GM23248 (cell line): ENCODE measurements at regions not wholly inside any gene's neighbourhood (a gene's known extent, or its start where the extent isn't known, plus 50 kb on each side); places are given as distances from the start of the nearest gene placed in this dataset.

Experiments used
- DNase-seq: peaks from one replicate; pipeline ENCODE4 v3.0.0-alpha.2; 2015
- H2AFZ ChIP-seq: fragments of 200-600 bp; sonication (generic); 2 replicates; pipeline ENCODE4 v1.6.1; 2016; ENCODE audit warnings: antibody characterized with exemption
- H3F3A ChIP-seq: fragments of 200-600 bp; sonication (generic); 2 replicates; pipeline ENCODE4 v1.6.1; 2016; ENCODE audit warnings: mild to moderate bottlenecking, antibody characterized with exemption, mixed run types; ENCODE audit not compliant: insufficient read depth
- H3K27ac ChIP-seq: fragments of 200-600 bp; sonication (generic); 2 replicates; pipeline ENCODE4 v1.5.1; 2016; ENCODE audit warnings: mild to moderate bottlenecking
- H3K27me3 ChIP-seq: fragments of 200-600 bp; sonication (generic); replicated peaks from 2 replicates; pipeline ENCODE4 v1.6.1; 2016; ENCODE audit warnings: mild to moderate bottlenecking; ENCODE audit not compliant: insufficient read depth
- H3K36me3 ChIP-seq: fragments of 200-600 bp; sonication (generic); 2 replicates; pipeline ENCODE4 v1.6.1; 2016; ENCODE audit warnings: low read depth, mild to moderate bottlenecking
- H3K4me1 ChIP-seq: fragments of 200-600 bp; sonication (generic); 2 replicates; pipeline ENCODE4 v1.6.1; 2016; ENCODE audit warnings: mild to moderate bottlenecking; ENCODE audit not compliant: insufficient read depth
- H3K4me2 ChIP-seq: fragments of 200-600 bp; sonication (generic); one replicate; pipeline ENCODE4 v1.6.1; 2016; ENCODE audit warnings: mild to moderate bottlenecking; ENCODE audit not compliant: unreplicated experiment
- H3K4me3 ChIP-seq: fragments of 200-600 bp; sonication (generic); 2 replicates; pipeline ENCODE4 v1.5.1; 2016; ENCODE audit warnings: mild to moderate bottlenecking
- H3K79me2 ChIP-seq: fragments of 200-600 bp; sonication (generic); 2 replicates; pipeline ENCODE4 v1.6.1; 2016; ENCODE audit warnings: mild to moderate bottlenecking; ENCODE audit not compliant: insufficient read depth
- H3K9ac ChIP-seq: fragments of 200-600 bp; sonication (generic); 2 replicates; pipeline ENCODE4 v1.6.1; 2016; ENCODE audit warnings: mild to moderate bottlenecking
- H3K9me2 ChIP-seq: fragments of 200-600 bp; sonication (generic); 2 replicates; pipeline ENCODE4 v1.6.1; 2016; ENCODE audit warnings: mixed run types, mild to moderate bottlenecking, moderate library complexity; ENCODE audit not compliant: insufficient read depth
- H3K9me3 ChIP-seq: fragments of 200-600 bp; sonication (generic); one replicate; pipeline ENCODE4 v1.6.1; 2017; ENCODE audit warnings: low read depth
- H4K20me1 ChIP-seq: fragments of 200-600 bp; sonication (generic); 2 replicates; pipeline ENCODE4 v1.6.0; 2016; ENCODE audit not compliant: insufficient read depth
- EZH2 ChIP-seq: fragments of 200-600 bp; sonication (generic); IDR thresholded peaks from 2 replicates; pipeline ENCODE4 v1.6.1; 2018; ENCODE audit warnings: antibody characterized with exemption, mild to moderate bottlenecking; ENCODE audit not compliant: insufficient read depth, poor library complexity, severe bottlenecking
- EZH2phosphoT487 ChIP-seq: fragments of 200-600 bp; sonication (generic); IDR thresholded peaks from 2 replicates; pipeline ENCODE4 v1.6.1; 2018; ENCODE audit warnings: antibody characterized with exemption, moderate library complexity, mild to moderate bottlenecking, low read depth; ENCODE audit not compliant: insufficient read depth
- WGBS, 2 experiments: methylation state at CpG; one replicate each; pipeline ENCODE4 v1.1.6; 2015 to 2017; ENCODE audit warnings: low lambda C conversion rate in 2 of 2, low coverage in 1 of 2; ENCODE audit errors: missing lambda C conversion rate in 2 of 2; 5-methylcytosine and 5-hydroxymethylcytosine counted together
- in situ Hi-C: fragments of 300-500 bp; cut with MboI; formaldehyde crosslinking; loops from 2 replicates; pipeline ENCODE4 v1.15.0; 2020

DNA sequence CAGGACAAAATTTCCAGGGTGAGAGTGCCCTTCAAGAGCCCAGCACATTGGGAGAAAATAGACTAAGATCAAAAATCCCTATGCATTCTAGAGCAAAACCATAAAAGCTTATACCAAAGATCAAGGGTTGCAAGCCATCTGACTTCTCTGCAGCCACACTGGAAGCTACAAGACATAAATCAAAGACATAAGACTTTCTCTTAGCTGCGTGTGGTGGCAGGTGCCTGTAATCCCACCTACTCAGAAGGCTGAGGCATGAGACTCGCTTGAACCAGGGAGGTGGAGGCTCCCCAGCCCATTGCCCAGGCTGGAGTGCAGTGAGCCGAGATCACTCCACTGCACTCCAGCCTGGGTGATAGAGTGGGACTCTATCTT is 91.9 kb upstream of the NXT1 start:
- in situ Hi-C loops: no loop called here
- H3K9ac ChIP-seq: no peak overlapping the region
- H3K4me3 ChIP-seq: no peak overlapping the region
- H3K27ac ChIP-seq: peak overlapping the region; percentile 79
- H4K20me1 ChIP-seq: no peaks in the 10 kb centered on the region
- H3F3A ChIP-seq: peaks cover 37% of the 10 kb centered on the region
- no peaks in the 10 kb centered on the region for H3K27me3 ChIP-seq
- H3K36me3 ChIP-seq: no peaks in the 10 kb centered on the region
- no peak for TF ChIP-seq EZH2
- TF ChIP-seq EZH2phosphoT487: no peak
- peak overlapping the region; percentile 67 for H3K4me2 ChIP-seq
- no peak overlapping the region for H2AFZ ChIP-seq
- H3K4me1 ChIP-seq: peaks cover 26% of the 10 kb centered on the region
- 80 to 81% methylated on average over 3 of the region's 3 CpGs for WGBS, 2 experiments
- H3K79me2 ChIP-seq: no peaks in the 10 kb centered on the region
- no peaks in the 10 kb centered on the region for H3K9me2 ChIP-seq
- DNase-seq: no peak
- no peaks in the 10 kb centered on the region for H3K9me3 ChIP-seq

DNA sequence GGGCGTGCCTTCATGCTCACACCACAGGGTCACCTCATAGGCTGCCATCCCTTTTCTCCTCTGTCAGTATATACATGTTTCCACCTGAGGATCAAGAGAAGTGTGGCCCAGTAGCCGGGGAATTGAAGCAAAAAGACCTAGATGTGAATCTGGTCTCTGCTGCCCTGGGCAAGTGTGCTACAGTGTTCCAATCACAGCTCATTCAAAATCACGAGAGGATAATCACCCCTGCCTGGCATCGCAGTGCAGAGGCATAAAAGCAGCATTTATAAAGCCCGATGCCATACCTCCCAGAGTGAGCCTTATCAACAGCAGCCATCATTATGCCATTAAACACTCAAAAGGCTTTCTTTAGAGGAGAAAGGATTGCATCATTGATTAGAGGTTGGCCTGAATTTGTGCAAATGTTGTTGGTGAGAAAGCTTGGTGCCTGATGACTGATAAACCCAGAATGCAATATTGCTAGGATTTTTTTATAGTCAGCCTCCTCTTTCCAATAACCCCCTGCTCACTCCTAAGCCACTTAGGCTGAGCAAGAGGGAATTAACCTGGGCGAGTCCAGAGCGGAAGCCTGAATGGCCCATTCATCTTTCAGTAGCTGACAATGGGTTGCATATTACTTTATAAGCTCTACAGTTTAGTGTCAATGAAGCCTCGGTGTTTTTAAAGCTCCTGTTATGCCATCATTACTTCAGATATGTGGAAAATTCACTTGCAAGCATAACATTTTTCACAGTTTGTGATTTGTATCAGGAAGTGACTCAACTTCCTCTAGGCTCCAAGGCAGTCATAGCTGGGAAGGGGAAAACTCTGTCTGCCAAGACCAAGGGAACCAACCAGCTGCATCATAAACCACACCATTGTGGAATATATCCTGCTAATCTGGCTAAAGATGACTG is 92.5 kb upstream of the NXT1 start:
- Histone ChIP-seq H3K27ac (peak overlapping the region; percentile 79), H3K36me3 (no peaks in the 10 kb centered on the region), H3K27me3 (no peaks in the 10 kb centered on the region), H3K9ac (peak overlapping the region; percentile 51), H3K4me3 (no peak overlapping the region), H3F3A (peaks cover 37% of the 10 kb centered on the region), H3K4me2 (peak overlapping the region; percentile 67), H3K9me3 (no peaks in the 10 kb centered on the region), H4K20me1 (no peaks in the 10 kb centered on the region), H2AFZ (peak overlapping the region; percentile 42; the same call in 1 of the 2 replicates), H3K4me1 (peaks cover 26% of the 10 kb centered on the region), H3K79me2 (no peaks in the 10 kb centered on the region), H3K9me2 (no peaks in the 10 kb centered on the region)
- TF ChIP-seq EZH2phosphoT487: no peak
- no peak for TF ChIP-seq EZH2
- in situ Hi-C loops: no loop called here
- DNase-seq: peak; percentile 91
- 55 to 59% methylated on average over 8 of the region's 8 CpGs for WGBS, 2 experiments

GRCh38 chr20:23257106-23257761 is 93.4 kb upstream of the NXT1 start:
- peak overlapping the region; percentile 79 for H3K27ac ChIP-seq
- H4K20me1 ChIP-seq: no peaks in the 10 kb centered on the region
- no peaks in the 10 kb centered on the region for H3K27me3 ChIP-seq
- peak overlapping the region; percentile 51 for H3K9ac ChIP-seq
- no peak overlapping the region for H3K4me3 ChIP-seq
- no peaks in the 10 kb centered on the region for H3K79me2 ChIP-seq
- in situ Hi-C loops: no loop called here
- WGBS, 2 experiments: 58 to 61% methylated on average over 12 of the region's 12 CpGs
- H3K36me3 ChIP-seq: no peaks in the 10 kb centered on the region
- peaks cover 37% of the 10 kb centered on the region for H3F3A ChIP-seq
- H3K4me1 ChIP-seq: peaks cover 26% of the 10 kb centered on the region
- peak; percentile 61 for DNase-seq
- peak overlapping the region; percentile 67 for H3K4me2 ChIP-seq
- no peak for TF ChIP-seq EZH2phosphoT487
- TF ChIP-seq EZH2: no peak
- H3K9me3 ChIP-seq: no peaks in the 10 kb centered on the region
- H2AFZ ChIP-seq: peak overlapping the region; percentile 42; the same call in 1 of the 2 replicates
- no peaks in the 10 kb centered on the region for H3K9me2 ChIP-seq

DNA sequence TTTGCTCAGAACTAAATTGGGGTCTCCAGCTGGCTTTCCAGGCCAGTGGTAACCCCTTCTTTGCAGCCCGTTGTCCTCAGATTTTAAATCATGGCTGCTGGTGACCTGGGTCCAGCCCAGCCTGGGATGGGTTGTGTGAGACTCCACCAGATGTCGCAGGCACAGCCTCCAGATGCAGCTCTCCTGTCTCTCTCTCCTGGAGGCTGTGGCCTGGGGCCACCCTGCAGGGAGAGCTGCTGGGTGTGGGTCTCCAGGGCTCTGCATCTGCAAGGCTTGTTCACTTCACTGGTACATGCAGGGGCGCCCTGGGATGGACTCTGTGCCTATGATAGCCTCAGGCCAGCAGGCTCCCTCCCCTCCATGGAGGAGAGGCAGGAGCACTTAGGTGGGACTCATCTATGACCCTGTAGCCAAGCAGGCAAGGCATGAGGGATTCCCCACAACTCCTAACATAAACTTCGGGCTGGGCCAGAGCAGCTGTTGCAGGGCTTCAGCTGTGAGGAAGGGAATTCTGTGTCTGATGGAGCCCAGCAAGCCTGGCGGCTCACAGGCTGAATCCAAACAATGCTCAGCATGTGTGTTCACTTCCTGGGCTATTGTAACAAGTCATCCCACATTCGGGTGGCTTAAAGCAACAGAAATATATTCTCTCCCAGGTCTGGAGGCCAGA is 94.7 kb upstream of the NXT1 start:
- Histone ChIP-seq H3K9me3 (no peaks in the 10 kb centered on the region), H3K4me2 (no peak overlapping the region), H3K9me2 (no peaks in the 10 kb centered on the region), H4K20me1 (no peaks in the 10 kb centered on the region), H3F3A (peaks cover 37% of the 10 kb centered on the region), H3K79me2 (no peaks in the 10 kb centered on the region), H3K4me1 (peaks cover 26% of the 10 kb centered on the region), H3K9ac (no peak overlapping the region), H3K4me3 (no peak overlapping the region), H3K27me3 (no peaks in the 10 kb centered on the region), H3K27ac (no peak overlapping the region), H2AFZ (no peak overlapping the region), H3K36me3 (no peaks in the 10 kb centered on the region)
- TF ChIP-seq EZH2phosphoT487 (no peak), EZH2 (no peak)
- in situ Hi-C loops: no loop called here
- 58 to 62% methylated on average over 6 of the region's 6 CpGs for WGBS, 2 experiments
- DNase-seq: peak; percentile 29
